NCI-H1417 (cell line): ENCODE measurements at regions not wholly inside any gene's neighbourhood (a gene's known extent, or its start where the extent isn't known, plus 50 kb on each side); places are given as distances from the start of the nearest gene placed in this dataset.
A peak's percentile ranks its signal among the peaks of the same experiment; 100 is the strongest.

Source experiments
- DNase-seq, 3 experiments: peaks; one replicate each; lab custom pipeline; 2025; lab: John Stamatoyannopoulos, UW

- DNase-seq, result no peak
These were observed 525.8 kb downstream of the SHQ1 start for GRCh38 chr3:72322264-72322976.

- DNase-seq, result no peak
These were observed 527.3 kb downstream of the SHQ1 start for GRCh38 chr3:72320955-72321303.

- DNase-seq, result no peak
These were observed 527.9 kb downstream of the SHQ1 start for GRCh38 chr3:72320095-72320954.

GRCh38 chr3:72319194-72320094 is 528.8 kb downstream of the SHQ1 start:
- no peak for DNase-seq

- DNase-seq, result no peak
These were observed 529.6 kb downstream of the SHQ1 start for GRCh38 chr3:72318504-72319193.

- no peak for DNase-seq
These were observed 530.8 kb downstream of the SHQ1 start for GRCh38 chr3:72317491-72317890.

GRCh38 chr3:72316501-72317279 is 531.6 kb downstream of the SHQ1 start:
- DNase-seq, result no peak

GRCh38 chr3:72313308-72313707 is 528.4 kb upstream of the PROK2 start:
- DNase-seq, result no peak

GRCh38 chr3:72312339-72312738 is 527.4 kb upstream of the PROK2 start:
- no peak for DNase-seq

- no peak for DNase-seq
These were observed 526.5 kb upstream of the PROK2 start for GRCh38 chr3:72311425-72311824.

- peak; percentile 38 to 67 (median 65) for DNase-seq
These were observed 525.8 kb upstream of the PROK2 start for GRCh38 chr3:72310419-72311380.

- DNase-seq, result no peak
These were observed 524.9 kb upstream of the PROK2 start for GRCh38 chr3:72309661-72310418.

GRCh38 chr3:72308641-72309040 is 523.7 kb upstream of the PROK2 start:
- no peak for DNase-seq

GRCh38 chr3:72307438-72308115 is 522.6 kb upstream of the PROK2 start:
- no peak for DNase-seq

- DNase-seq, result peak; percentile 43 to 83 (median 77)
These were observed 521.9 kb upstream of the PROK2 start for GRCh38 chr3:72306800-72307341.

GRCh38 chr3:72303926-72304325 is 519.0 kb upstream of the PROK2 start:
- DNase-seq, result peak in 1 of 3 experiments; percentile 20

GRCh38 chr3:72301779-72302178 is 516.8 kb upstream of the PROK2 start:
- no peak for DNase-seq

- DNase-seq, result no peak
These were observed 515.7 kb upstream of the PROK2 start for GRCh38 chr3:72300621-72301020.
